HG02678 (cell line): ENCODE measurements at regions not wholly inside any gene's neighbourhood (a gene's known extent, or its start where the extent isn't known, plus 50 kb on each side); places are given as distances from the start of the nearest gene placed in this dataset.
A peak's percentile ranks its signal among the peaks of the same experiment; 100 is the strongest.

Experiments
- ATAC-seq: cut with Tn5 transposase; IDR thresholded peaks from one replicate; pipeline ENCODE4 v1.9.1; 2021; ENCODE audit warnings: mild to moderate bottlenecking, moderate library complexity; ENCODE audit not compliant: unreplicated experiment

- ATAC-seq = no peak
Observed at GRCh38 chr9:103377667-103378066, 382.5 kb downstream of the CYLC2 start.

GRCh38 chr9:103397868-103398600, 402.9 kb downstream of the CYLC2 start:
- ATAC-seq = peak; percentile 97

GRCh38 chr9:103399535-103399934, 404.4 kb downstream of the CYLC2 start:
- ATAC-seq = no peak

GRCh38 chr9:103407260-103407659, 412.1 kb downstream of the CYLC2 start:
- ATAC-seq = no peak

GRCh38 chr9:103410059-103410458, 414.9 kb downstream of the CYLC2 start:
- ATAC-seq = no peak

- ATAC-seq = no peak
Observed at GRCh38 chr9:103427696-103428095, 432.6 kb downstream of the CYLC2 start.

- no peak for ATAC-seq
Observed at GRCh38 chr9:103430469-103430868, 435.3 kb downstream of the CYLC2 start.

- no peak for ATAC-seq
Observed at GRCh38 chr9:103431809-103432208, 436.7 kb downstream of the CYLC2 start.

GRCh38 chr9:103444176-103444575, 449.0 kb downstream of the CYLC2 start:
- ATAC-seq = no peak

GRCh38 chr9:103458826-103459225, 463.7 kb downstream of the CYLC2 start:
- ATAC-seq = no peak

- no peak for ATAC-seq
Observed at GRCh38 chr9:103471241-103471640, 476.1 kb downstream of the CYLC2 start.

GRCh38 chr9:103474156-103474555, 479.0 kb downstream of the CYLC2 start:
- ATAC-seq = no peak

- ATAC-seq = no peak
Observed at GRCh38 chr9:103483471-103484096, 488.5 kb downstream of the CYLC2 start.

- ATAC-seq = no peak
Observed at GRCh38 chr9:103485138-103485537, 490.0 kb downstream of the CYLC2 start.

- no peak for ATAC-seq
Observed at GRCh38 chr9:103514767-103515166, 519.6 kb downstream of the CYLC2 start.

- no peak for ATAC-seq
Observed at GRCh38 chr9:103522409-103522808, 527.3 kb downstream of the CYLC2 start.

GRCh38 chr9:103530934-103531333, 535.8 kb downstream of the CYLC2 start:
- ATAC-seq = no peak

- no peak for ATAC-seq
Observed at GRCh38 chr9:103533318-103533717, 538.2 kb downstream of the CYLC2 start.

GRCh38 chr9:103537426-103537825, 542.3 kb downstream of the CYLC2 start:
- ATAC-seq = no peak

- ATAC-seq = no peak
Observed at GRCh38 chr9:103545260-103545659, 548.8 kb upstream of the SMC2 start.

GRCh38 chr9:103552712-103553111, 541.4 kb upstream of the SMC2 start:
- ATAC-seq = no peak

GRCh38 chr9:103574056-103574455, 520.1 kb upstream of the SMC2 start:
- no peak for ATAC-seq

GRCh38 chr9:103586721-103587120, 507.4 kb upstream of the SMC2 start:
- ATAC-seq = no peak
